H1 (cell line): ENCODE measurements at regions not wholly inside any gene's neighbourhood (a gene's known extent, or its start where the extent isn't known, plus 50 kb on each side); places are given as distances from the start of the nearest gene placed in this dataset.

ENCODE experiments used
- YY1 ChIP-seq: IDR thresholded peaks from 2 replicates; pipeline ENCODE4 v1.6.1; 2011; ENCODE audit warnings: low read depth, mild to moderate bottlenecking, low read length
- TF ChIP-seq, protein P1 (sequence below), 3 experiments: IDR thresholded peaks; 1 replicate in 2 of 3; 2 replicates in 1 of 3; pipeline versions ENCODE4 v1.5.1 to v1.6.1; 2011; ENCODE audit warnings: low read length in 3 of 3, mild to moderate bottlenecking in 3 of 3, inconsistent platforms in 2 of 3, low read depth in 1 of 3, moderate library complexity in 1 of 3; ENCODE audit not compliant: insufficient read depth in 1 of 3; ENCODE audit errors: control extremely low read depth in 1 of 3

DNA sequence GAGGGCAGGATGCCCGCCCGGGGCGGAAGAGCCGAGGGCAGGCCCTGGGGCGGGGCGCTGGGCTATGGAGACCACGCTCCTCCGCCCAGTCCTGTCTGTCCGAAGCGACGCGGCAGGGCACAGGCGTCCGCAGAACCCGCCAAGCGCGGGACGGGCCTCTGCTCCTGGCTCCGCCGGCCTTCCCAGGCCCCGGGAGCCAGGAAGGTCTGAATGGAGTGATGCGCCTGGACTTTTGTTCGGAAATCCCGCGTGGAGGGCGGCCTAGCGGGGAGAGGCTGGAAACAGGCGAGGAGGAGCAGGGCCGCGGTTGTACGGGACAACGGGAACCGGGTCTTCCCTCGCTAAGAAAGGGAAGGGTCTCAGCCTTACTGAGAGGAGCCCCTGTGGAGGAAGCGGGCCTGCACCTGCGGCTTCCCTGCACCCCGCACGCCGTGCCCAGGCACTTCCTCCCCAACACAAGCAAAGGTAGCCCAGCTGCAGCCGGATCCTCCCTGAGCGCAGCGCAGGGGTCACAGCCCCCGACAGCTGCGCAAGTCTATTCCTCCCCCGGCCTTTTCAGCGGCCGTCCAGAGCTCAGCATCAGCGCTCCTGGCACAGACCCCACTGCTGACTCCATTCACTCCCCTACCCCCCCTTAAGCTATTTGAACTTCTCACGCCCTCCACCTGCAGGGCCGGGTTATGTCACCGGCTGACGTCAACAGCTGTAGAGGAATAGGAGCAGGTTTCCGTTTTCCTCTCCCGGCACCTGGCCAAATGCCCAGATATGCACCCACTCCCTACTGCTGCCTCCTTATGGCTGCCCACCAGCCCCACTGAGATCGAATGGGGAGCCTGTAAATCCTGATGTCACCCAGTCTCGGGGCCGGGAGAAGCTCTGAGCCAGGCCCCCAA lies 143.2 kb upstream of the RET start:
- no peak for TF ChIP-seq YY1
- TF ChIP-seq, protein P1, sequence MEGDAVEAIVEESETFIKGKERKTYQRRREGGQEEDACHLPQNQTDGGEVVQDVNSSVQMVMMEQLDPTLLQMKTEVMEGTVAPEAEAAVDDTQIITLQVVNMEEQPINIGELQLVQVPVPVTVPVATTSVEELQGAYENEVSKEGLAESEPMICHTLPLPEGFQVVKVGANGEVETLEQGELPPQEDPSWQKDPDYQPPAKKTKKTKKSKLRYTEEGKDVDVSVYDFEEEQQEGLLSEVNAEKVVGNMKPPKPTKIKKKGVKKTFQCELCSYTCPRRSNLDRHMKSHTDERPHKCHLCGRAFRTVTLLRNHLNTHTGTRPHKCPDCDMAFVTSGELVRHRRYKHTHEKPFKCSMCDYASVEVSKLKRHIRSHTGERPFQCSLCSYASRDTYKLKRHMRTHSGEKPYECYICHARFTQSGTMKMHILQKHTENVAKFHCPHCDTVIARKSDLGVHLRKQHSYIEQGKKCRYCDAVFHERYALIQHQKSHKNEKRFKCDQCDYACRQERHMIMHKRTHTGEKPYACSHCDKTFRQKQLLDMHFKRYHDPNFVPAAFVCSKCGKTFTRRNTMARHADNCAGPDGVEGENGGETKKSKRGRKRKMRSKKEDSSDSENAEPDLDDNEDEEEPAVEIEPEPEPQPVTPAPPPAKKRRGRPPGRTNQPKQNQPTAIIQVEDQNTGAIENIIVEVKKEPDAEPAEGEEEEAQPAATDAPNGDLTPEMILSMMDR (IDR thresholded peaks at IDR 0.05; ENCODE audit: control extremely low read depth in 1 of 3, insufficient read depth in 1 of 3, low read depth in 1 of 3, low read length in 3 of 3) = no peak
